AG04450 (cell line): ENCODE measurements at regions not wholly inside any gene's neighbourhood (a gene's known extent, or its start where the extent isn't known, plus 50 kb on each side); places are given as distances from the start of the nearest gene placed in this dataset.

Experiments
- CTCF ChIA-PET: fragments of 300-600, 350-600 bp; formaldehyde crosslinking; extraction: SDS; loops from one replicate; lab custom pipeline; 2022; ENCODE audit warnings: antibody characterized with exemption, inconsistent platforms; lab: Charles Lee
- POLR2A ChIA-PET: fragments of 350-600 bp; formaldehyde crosslinking; extraction: SDS; loops from one replicate; lab custom pipeline; 2021; ENCODE audit warnings: antibody characterized with exemption, inconsistent platforms; lab: Yijun Ruan, JAX
- DNase-seq: peaks from one replicate; pipeline ENCODE4 v3.0.0-alpha.2; 2011; ENCODE audit warnings: low read depth, low spot score
- H3K27ac ChIP-seq: one replicate; pipeline ENCODE4 v1.5.1; 2012; ENCODE audit warnings: low read depth, low read length, control low read depth
- H3K27me3 ChIP-seq: one replicate; pipeline ENCODE4 v1.6.0; 2012; ENCODE audit warnings: low read length; ENCODE audit not compliant: control insufficient read depth, insufficient read depth
- H3K4me3 ChIP-seq: 2 replicates; pipeline ENCODE4 v1.5.1; 2011; ENCODE audit warnings: mild to moderate bottlenecking, low read depth, low read length, control low read depth
- H3K9me3 ChIP-seq: 2 replicates; pipeline ENCODE4 v1.5.1; 2012; ENCODE audit warnings: low read length; ENCODE audit not compliant: control insufficient read depth, insufficient read depth
- TF ChIP-seq, protein P1 (sequence below): IDR thresholded peaks from 2 replicates; pipeline ENCODE4 v1.5.1; 2011; ENCODE audit warnings: low read depth, low read length, control low read depth, inconsistent platforms

DNA sequence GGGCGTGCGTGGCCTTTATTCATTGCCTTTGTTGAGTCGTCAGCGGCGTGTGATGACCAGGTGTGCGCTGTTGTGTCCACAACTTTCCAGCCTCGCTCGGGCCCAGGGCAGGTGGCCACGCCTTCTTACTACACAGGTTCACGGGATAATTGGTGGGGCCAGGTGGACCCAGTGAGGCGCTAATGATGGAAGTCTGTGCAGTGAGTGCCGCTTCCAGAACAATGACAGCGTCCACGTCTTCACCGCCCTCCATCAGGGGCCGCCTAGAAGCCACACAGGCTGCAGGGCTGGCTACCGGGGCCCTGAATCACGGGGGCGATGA is 1197.3 kb downstream of the BRD1 start:
- H3K27me3 ChIP-seq = no peaks in the 10 kb centered on the region
- H3K9me3 ChIP-seq = peaks cover 82% of the 10 kb centered on the region
- ChIA-PET CTCF (no interaction called here), POLR2A (no interaction called here)
- no peak overlapping the region for H3K27ac ChIP-seq
- no peak overlapping the region for H3K4me3 ChIP-seq
- no peak for DNase-seq
- TF ChIP-seq, protein P1, sequence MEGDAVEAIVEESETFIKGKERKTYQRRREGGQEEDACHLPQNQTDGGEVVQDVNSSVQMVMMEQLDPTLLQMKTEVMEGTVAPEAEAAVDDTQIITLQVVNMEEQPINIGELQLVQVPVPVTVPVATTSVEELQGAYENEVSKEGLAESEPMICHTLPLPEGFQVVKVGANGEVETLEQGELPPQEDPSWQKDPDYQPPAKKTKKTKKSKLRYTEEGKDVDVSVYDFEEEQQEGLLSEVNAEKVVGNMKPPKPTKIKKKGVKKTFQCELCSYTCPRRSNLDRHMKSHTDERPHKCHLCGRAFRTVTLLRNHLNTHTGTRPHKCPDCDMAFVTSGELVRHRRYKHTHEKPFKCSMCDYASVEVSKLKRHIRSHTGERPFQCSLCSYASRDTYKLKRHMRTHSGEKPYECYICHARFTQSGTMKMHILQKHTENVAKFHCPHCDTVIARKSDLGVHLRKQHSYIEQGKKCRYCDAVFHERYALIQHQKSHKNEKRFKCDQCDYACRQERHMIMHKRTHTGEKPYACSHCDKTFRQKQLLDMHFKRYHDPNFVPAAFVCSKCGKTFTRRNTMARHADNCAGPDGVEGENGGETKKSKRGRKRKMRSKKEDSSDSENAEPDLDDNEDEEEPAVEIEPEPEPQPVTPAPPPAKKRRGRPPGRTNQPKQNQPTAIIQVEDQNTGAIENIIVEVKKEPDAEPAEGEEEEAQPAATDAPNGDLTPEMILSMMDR = no peak

DNA sequence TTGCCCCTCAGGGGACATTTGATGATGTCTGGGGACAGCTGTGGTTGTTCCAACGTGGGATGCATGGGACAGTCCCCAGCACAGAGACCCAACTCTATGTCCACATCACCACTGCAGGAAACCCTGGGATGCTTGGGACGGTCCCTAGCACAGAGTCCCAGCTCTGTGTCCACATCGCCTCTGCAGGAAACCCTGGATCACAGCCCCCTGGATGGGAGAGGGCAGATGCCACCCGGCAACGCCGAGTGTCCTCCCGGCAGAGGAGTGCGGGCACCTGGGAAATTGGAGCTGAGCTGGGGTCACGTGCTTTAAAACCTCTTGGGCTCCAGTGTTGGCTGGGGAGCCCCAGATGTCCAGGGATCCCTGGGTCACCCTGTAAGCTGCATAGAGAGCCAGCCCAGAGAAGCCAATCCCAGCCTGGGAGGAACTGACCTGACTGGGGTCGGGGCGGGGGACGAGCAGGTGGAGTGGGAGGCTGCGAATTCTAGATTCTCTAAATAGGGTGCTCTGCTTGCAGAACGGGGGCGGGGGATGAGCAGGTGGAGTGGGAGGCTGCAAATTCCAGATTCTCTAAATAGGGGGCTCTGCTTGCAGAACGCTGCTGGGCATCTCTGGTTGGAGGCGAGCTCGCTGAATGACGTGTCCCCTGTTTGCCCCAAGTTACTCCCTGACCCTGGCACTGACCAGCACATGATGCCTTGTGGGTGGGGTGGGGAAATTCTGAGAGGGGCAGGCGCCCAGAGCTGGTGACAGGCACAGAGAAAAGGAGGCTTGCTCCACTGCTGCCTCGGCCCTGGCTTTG is 1197.8 kb downstream of the BRD1 start:
- TF ChIP-seq, protein P1 = no peak
- H3K27me3 ChIP-seq = no peaks in the 10 kb centered on the region
- no peak overlapping the region for H3K4me3 ChIP-seq
- POLR2A ChIA-PET = no interaction called here
- DNase-seq = no peak
- H3K9me3 ChIP-seq = peaks cover 82% of the 10 kb centered on the region
- H3K27ac ChIP-seq = no peak overlapping the region
- CTCF ChIA-PET = no interaction called here

DNA sequence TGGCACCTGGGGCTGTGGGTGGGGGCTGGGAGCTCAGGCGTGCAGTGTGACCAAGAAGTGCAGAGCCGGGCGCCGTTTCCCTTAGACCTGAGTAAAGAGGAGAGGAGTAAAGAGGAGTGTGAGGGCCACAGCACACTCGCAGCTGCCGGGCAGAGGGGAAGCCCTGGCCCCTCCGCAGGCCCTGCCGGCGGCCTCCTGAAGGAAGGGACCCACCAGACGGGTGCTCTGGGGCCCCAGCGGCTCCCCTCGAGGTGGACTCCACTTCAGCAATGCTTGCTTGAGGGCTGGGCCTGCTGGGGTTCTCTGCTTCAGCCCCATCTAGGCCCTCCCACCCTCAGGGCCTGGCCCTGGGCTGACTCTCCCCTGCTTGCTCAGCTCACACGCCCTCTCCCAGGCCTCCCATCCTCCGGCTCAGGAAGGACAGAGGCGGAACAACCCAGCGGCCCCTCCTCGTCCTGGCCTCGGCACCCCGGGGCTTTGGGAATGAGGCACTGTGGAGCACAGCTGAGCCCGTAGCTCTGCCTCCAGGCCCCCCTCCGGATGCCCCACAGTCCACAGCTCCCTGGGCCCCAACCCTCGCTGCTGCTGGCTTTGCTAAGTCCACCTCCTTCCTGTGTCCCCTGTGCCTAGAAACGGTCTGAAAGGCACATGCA is 1198.7 kb downstream of the BRD1 start:
- no peak for DNase-seq
- no peak overlapping the region for H3K27ac ChIP-seq
- H3K27me3 ChIP-seq = no peaks in the 10 kb centered on the region
- peaks cover 88% of the 10 kb centered on the region for H3K9me3 ChIP-seq
- TF ChIP-seq, protein P1 = no peak
- H3K4me3 ChIP-seq = no peak overlapping the region
- ChIA-PET POLR2A (no interaction called here), CTCF (no interaction called here)

DNA sequence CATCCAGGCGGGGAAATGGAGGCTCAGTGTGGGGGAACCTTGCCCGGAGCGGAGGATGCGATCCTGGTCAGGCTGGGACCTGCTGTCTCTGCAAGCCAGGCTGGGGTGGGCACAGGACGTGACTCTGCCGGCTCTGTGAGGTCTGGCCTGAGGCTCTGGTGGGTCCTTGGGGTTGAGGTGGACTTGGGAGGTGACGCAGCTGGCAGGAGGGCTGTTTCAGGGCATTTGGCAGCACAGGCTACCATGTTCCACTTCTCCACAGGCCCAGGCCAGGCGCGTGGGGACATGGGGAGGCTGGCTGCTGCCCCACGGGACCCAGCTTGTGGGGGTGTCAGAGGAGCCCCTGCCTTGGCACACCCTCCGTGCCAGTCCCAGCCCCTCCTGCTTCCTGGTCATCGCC is 1199.7 kb downstream of the BRD1 start:
- Histone ChIP-seq H3K4me3 (no peak overlapping the region), H3K27me3 (no peaks in the 10 kb centered on the region), H3K9me3 (peaks cover 88% of the 10 kb centered on the region), H3K27ac (no peak overlapping the region)
- no peak for DNase-seq
- CTCF ChIA-PET = no interaction called here
- POLR2A ChIA-PET = no interaction called here
- TF ChIP-seq, protein P1 = no peak

DNA sequence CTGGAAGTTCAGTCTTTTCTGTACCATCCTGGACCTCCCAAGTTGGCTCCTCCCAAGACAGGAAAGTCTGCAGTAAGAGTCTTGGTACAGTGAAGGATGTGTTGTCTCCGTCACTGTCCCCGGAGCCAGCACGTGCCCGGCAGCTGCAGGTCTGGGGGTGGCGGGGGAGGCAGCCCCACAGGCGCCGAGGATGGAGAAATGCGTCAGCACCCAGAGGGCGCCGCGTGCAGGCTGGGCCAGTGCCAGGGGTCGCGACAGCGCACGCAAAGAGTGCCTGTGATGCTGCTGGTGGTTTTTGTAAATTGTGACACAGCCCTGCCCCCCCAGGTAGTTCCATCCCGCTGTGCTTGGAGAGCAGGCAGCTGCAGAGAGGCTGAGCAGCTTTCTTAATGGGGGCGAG is 1200.5 kb downstream of the BRD1 start:
- Histone ChIP-seq H3K27ac (no peak overlapping the region), H3K27me3 (no peaks in the 10 kb centered on the region), H3K9me3 (peaks cover 88% of the 10 kb centered on the region), H3K4me3 (no peak overlapping the region)
- DNase-seq = no peak
- TF ChIP-seq, protein P1 = no peak
- ChIA-PET POLR2A (no interaction called here), CTCF (no interaction called here)
